ENCODE measurements at regions not wholly inside any gene's neighbourhood (a gene's known extent, or its start where the extent isn't known, plus 50 kb on each side); places are given as distances from the start of the nearest gene placed in this dataset.

DNA sequence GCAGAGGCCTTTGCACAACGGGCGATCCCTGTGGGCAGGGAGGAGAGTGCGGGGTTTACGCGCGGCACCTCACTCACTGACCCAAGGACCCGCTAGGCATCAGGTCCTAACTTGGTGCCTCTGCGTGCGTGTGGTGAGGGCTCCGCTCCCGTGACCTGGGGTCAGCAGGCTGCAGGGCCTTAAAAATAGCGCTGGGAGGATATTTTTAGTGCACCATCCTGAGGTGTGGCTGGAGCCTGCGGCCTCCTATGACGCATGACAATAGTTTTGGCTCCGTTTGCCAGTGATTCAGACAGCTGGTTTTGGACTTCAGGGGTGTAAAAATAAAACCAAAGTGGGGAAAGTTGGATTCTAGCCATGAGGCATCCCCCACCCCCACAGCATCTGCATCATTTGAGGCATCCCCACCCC lies 139.0 kb downstream of the FAM43A start:
- H3K4me1 Mint-ChIP-seq (ENCODE audit: low read depth, unreplicated experiment), result no peaks in the 10 kb centered on the region
- no peaks in the 10 kb centered on the region for H3K36me3 Mint-ChIP-seq (ENCODE audit: insufficient read depth, unreplicated experiment)
- H3K9me3 Mint-ChIP-seq (ENCODE audit: low read depth, unreplicated experiment), result no peaks in the 10 kb centered on the region
- no TSS peak for BruUV-seq (replicated peaks)
- CTCF ChIA-PET, result interaction anchor here (0.7 kb wide), 1 partner anchor 225 kb away, joined by 6 read pairs; no protein-coding TSS in a partner anchor
- H3K27ac Mint-ChIP-seq (ENCODE audit: unreplicated experiment), result no peak overlapping the region
- H3K4me3 Mint-ChIP-seq (ENCODE audit: low read depth, unreplicated experiment), result no peak overlapping the region
- intact Hi-C loops (cut with micrococcal nuclease; ENCODE audit: unreplicated experiment), result no loop called here
- no peak for DNase-seq
- TF ChIP-seq CTCF (IDR thresholded peaks at IDR 0.05; ENCODE audit: unreplicated experiment), result no peak
- H3K27me3 Mint-ChIP-seq (ENCODE audit: unreplicated experiment), result peaks cover 66% of the 10 kb centered on the region

- no TSS peak for BruUV-seq (replicated peaks)
- CTCF ChIA-PET, result no interaction called here
- peaks cover 70% of the 10 kb centered on the region for H3K27me3 Mint-ChIP-seq (ENCODE audit: unreplicated experiment)
Observed at GRCh38 chr3:194826594-194826993, 140.9 kb downstream of the FAM43A start.

GRCh38 chr3:194827486-194827885 lies 141.8 kb downstream of the FAM43A start:
- no TSS peak for BruUV-seq (replicated peaks)
- TF ChIP-seq CTCF (IDR thresholded peaks at IDR 0.05; ENCODE audit: unreplicated experiment), result no peak
- Mint-ChIP-seq H3K9me3 (ENCODE audit: low read depth, unreplicated experiment) (peaks cover 3% of the 10 kb centered on the region), H3K27me3 (ENCODE audit: unreplicated experiment) (peaks cover 70% of the 10 kb centered on the region), H3K4me1 (ENCODE audit: low read depth, unreplicated experiment) (no peaks in the 10 kb centered on the region), H3K27ac (ENCODE audit: unreplicated experiment) (no peak overlapping the region), H3K36me3 (ENCODE audit: insufficient read depth, unreplicated experiment) (no peaks in the 10 kb centered on the region), H3K4me3 (ENCODE audit: low read depth, unreplicated experiment) (no peak overlapping the region)
- CTCF ChIA-PET, result no interaction called here
- intact Hi-C loops (cut with micrococcal nuclease; ENCODE audit: unreplicated experiment), result no loop called here
- no peak for DNase-seq

More at GRCh38 chr3:194826594-194826993, 140.9 kb downstream of the FAM43A start:
- TF ChIP-seq CTCF (IDR thresholded peaks at IDR 0.05; ENCODE audit: unreplicated experiment), result no peak
- H3K9me3 Mint-ChIP-seq (ENCODE audit: low read depth, unreplicated experiment), result peaks cover 3% of the 10 kb centered on the region
- H3K36me3 Mint-ChIP-seq (ENCODE audit: insufficient read depth, unreplicated experiment), result no peaks in the 10 kb centered on the region
- H3K4me3 Mint-ChIP-seq (ENCODE audit: low read depth, unreplicated experiment), result no peak overlapping the region
- intact Hi-C loops (cut with micrococcal nuclease; ENCODE audit: unreplicated experiment), result no loop called here
- DNase-seq, result no peak
- no peak overlapping the region for H3K27ac Mint-ChIP-seq (ENCODE audit: unreplicated experiment)
- no peaks in the 10 kb centered on the region for H3K4me1 Mint-ChIP-seq (ENCODE audit: low read depth, unreplicated experiment)

DNA sequence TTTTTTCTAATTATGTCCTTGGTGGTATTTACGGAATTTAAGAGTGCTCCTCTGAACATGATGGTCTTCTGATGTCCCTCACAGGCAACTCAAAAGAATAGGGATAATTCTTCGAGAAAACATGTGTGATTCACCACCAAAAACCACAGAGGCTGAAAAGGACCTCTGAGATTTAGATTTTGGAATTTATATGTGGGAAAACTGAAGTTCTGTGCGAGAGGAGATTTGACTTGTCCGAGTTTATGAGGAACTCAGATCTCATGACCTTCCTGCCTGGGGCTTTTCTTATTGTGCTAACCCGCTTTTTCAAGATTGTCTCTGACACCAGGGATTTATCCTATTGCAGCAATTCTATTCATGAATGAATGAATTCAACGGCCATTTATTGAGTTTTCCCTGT lies 142.4 kb downstream of the FAM43A start:
- intact Hi-C loops (cut with micrococcal nuclease; ENCODE audit: unreplicated experiment), result no loop called here
- DNase-seq, result no peak
- Mint-ChIP-seq H3K4me1 (ENCODE audit: low read depth, unreplicated experiment) (no peaks in the 10 kb centered on the region), H3K36me3 (ENCODE audit: insufficient read depth, unreplicated experiment) (no peaks in the 10 kb centered on the region), H3K27me3 (ENCODE audit: unreplicated experiment) (peaks cover 70% of the 10 kb centered on the region), H3K27ac (ENCODE audit: unreplicated experiment) (no peak overlapping the region), H3K4me3 (ENCODE audit: low read depth, unreplicated experiment) (no peak overlapping the region), H3K9me3 (ENCODE audit: low read depth, unreplicated experiment) (peaks cover 3% of the 10 kb centered on the region)
- no TSS peak for BruUV-seq (replicated peaks)
- CTCF ChIA-PET, result no interaction called here
- no peak for TF ChIP-seq CTCF (IDR thresholded peaks at IDR 0.05; ENCODE audit: unreplicated experiment)
